Neuronal stem cell (in vitro differentiated cells): ENCODE measurements at regions not wholly inside any gene's neighbourhood (a gene's known extent, or its start where the extent isn't known, plus 50 kb on each side); places are given as distances from the start of the nearest gene placed in this dataset.

ENCODE experiments used
- DNase-seq: peaks from one replicate; pipeline ENCODE4 v3.0.0-alpha.2; 2013; ENCODE audit warnings: low spot score
- H2AFZ ChIP-seq: one replicate; pipeline ENCODE4 v1.6.1; 2013; ENCODE audit warnings: mild to moderate bottlenecking, low read length, inconsistent platforms
- H2AK5ac ChIP-seq: 2 replicates; pipeline ENCODE4 v1.6.1; 2013; ENCODE audit warnings: low read depth, mild to moderate bottlenecking, inconsistent platforms, low read length, moderate library complexity, mixed read lengths
- H2BK120ac ChIP-seq: 2 replicates; pipeline ENCODE4 v1.6.1; 2013; ENCODE audit warnings: low read depth, mild to moderate bottlenecking, inconsistent platforms, low read length, moderate library complexity, mixed read lengths
- H2BK12ac ChIP-seq: one replicate; pipeline ENCODE4 v1.6.1; 2013; ENCODE audit warnings: low read length, inconsistent platforms
- H2BK15ac ChIP-seq: 2 replicates; pipeline ENCODE4 v1.6.1; 2013; ENCODE audit warnings: mild to moderate bottlenecking, low read length, inconsistent platforms, mixed read lengths
- H2BK5ac ChIP-seq: one replicate; pipeline ENCODE4 v1.6.1; 2013; ENCODE audit warnings: inconsistent platforms, mild to moderate bottlenecking, low read length, moderate library complexity
- H3K14ac ChIP-seq: one replicate; pipeline ENCODE4 v1.6.1; 2013; ENCODE audit warnings: low read length, inconsistent platforms
- H3K18ac ChIP-seq: 2 replicates; pipeline ENCODE4 v1.6.1; 2013; ENCODE audit warnings: low read length, inconsistent platforms
- H3K23ac ChIP-seq: 2 replicates; pipeline ENCODE4 v1.6.1; 2013; ENCODE audit warnings: low read depth, mild to moderate bottlenecking, mixed read lengths, low read length, inconsistent platforms; ENCODE audit not compliant: poor library complexity
- H3K27ac ChIP-seq: replicated peaks from 3 replicates; pipeline ENCODE4 v1.5.1; 2013; ENCODE audit warnings: low read length, inconsistent platforms
- H3K27me3 ChIP-seq, 3 experiments: 2 replicates each; pipeline ENCODE4 v1.6.1; 2013; ENCODE audit warnings: low read length in 3 of 3, mild to moderate bottlenecking in 2 of 3, inconsistent platforms in 1 of 3, low read depth in 1 of 3, mixed read lengths in 1 of 3, moderate library complexity in 1 of 3; ENCODE audit not compliant: control insufficient read depth in 3 of 3, insufficient read depth in 3 of 3
- H3K36me3 ChIP-seq, 2 donors: replicated peaks in 1 of 2; 2 replicates each; pipeline ENCODE4 v1.6.1; 2013; ENCODE audit warnings: low read length in 2 of 2; ENCODE audit not compliant: control insufficient read depth in 2 of 2, insufficient read depth in 2 of 2
- H3K4ac ChIP-seq: 2 replicates; pipeline ENCODE4 v1.6.1; 2013; ENCODE audit warnings: inconsistent platforms, mild to moderate bottlenecking, low read length, moderate library complexity
- H3K4me1 ChIP-seq, 2 donors: 1 replicate in 1 of 2; 2 replicates in 1 of 2; pipeline ENCODE4 v1.6.1; 2013; ENCODE audit warnings: low read length in 2 of 2, low read depth in 1 of 2; ENCODE audit not compliant: control insufficient read depth in 2 of 2, insufficient read depth in 1 of 2
- H3K4me2 ChIP-seq: one replicate; pipeline ENCODE4 v1.6.1; 2013; ENCODE audit warnings: mild to moderate bottlenecking, low read length, inconsistent platforms; ENCODE audit not compliant: insufficient read depth, poor library complexity, severe bottlenecking
- H3K4me3 ChIP-seq, 2 donors: 2 replicates each; pipeline ENCODE4 v1.5.1; 2013; ENCODE audit warnings: low read length in 2 of 2, mild to moderate bottlenecking in 2 of 2, inconsistent platforms in 1 of 2, moderate library complexity in 1 of 2
- H3K79me1 ChIP-seq: one replicate; pipeline ENCODE4 v1.6.1; 2013; ENCODE audit warnings: low read depth, mild to moderate bottlenecking, inconsistent platforms, low read length, moderate library complexity
- H3K9ac ChIP-seq: one replicate; pipeline ENCODE4 v1.6.1; 2013; ENCODE audit warnings: mild to moderate bottlenecking, low read depth, low read length, inconsistent platforms; ENCODE audit not compliant: poor library complexity
- H3K9me3 ChIP-seq, 2 donors: replicated peaks in 1 of 2; 2 replicates each; pipeline versions ENCODE3 to v1.6.1; 2013; ENCODE audit warnings: low read length in 2 of 2, mild to moderate bottlenecking in 2 of 2, inconsistent platforms in 1 of 2, low read depth in 1 of 2, mixed read lengths in 1 of 2, moderate library complexity in 1 of 2; ENCODE audit not compliant: control insufficient read depth in 2 of 2, insufficient read depth in 1 of 2
- H4K8ac ChIP-seq: one replicate; pipeline ENCODE4 v1.6.1; 2013; ENCODE audit warnings: low read depth, mild to moderate bottlenecking, inconsistent platforms, low read length, moderate library complexity
- H4K91ac ChIP-seq: one replicate; pipeline ENCODE4 v1.6.1; 2013; ENCODE audit warnings: low read length, low read depth, mild to moderate bottlenecking, inconsistent platforms; ENCODE audit not compliant: poor library complexity
- WGBS, 2 donors: extraction: QIAGEN DNeasy Blood & Tissue Kit; methylation state at CpG; one replicate each; pipeline ENCODE4 v1.1.7; 2013; ENCODE audit warnings: missing lambda C conversion rate in 2 of 2, mixed read lengths in 1 of 2; ENCODE audit not compliant: insufficient read length in 2 of 2, insufficient replicate concordance in 1 of 2; ENCODE audit errors: extremely low coverage in 2 of 2; 5-methylcytosine and 5-hydroxymethylcytosine counted together

DNA sequence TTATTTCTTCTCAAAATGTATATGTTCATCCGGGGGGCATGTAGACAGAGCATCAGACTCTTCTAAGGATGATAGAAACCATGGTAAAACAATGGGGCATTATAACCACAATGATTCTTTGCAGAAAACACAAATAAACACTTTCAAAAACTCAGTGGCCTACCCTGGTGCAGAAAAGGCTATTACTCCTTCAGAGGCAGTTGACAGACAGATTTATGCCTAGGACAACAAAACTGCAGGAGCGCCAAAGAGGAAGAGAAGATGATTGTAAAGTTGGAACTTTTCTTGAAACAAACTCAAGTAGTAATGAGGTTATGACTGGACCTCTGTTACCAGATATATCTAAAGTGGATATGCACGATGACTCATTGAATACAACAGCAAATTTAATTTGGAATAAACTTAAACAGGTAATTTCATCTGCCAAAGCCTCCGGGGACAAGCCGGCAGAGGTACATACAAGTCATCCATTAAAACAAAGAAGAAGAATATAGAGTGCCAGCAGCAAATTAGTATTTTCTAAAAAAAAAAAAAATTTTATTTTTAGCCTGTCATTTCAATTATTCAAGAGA, 1068.4 kb upstream of the INTU start:
- Histone ChIP-seq H2BK120ac (no peak overlapping the region), H3K27ac (no peak overlapping the region), H3K4me1 (peaks cover 5 to 8% of the 10 kb centered on the region in 2 donors), H3K14ac (no peak overlapping the region), H3K4me3 (no peak overlapping the region), H3K23ac (no peak overlapping the region), H3K4ac (no peak overlapping the region), H2AFZ (peak overlapping the region; percentile 4), H4K8ac (no peak overlapping the region), H3K18ac (no peak overlapping the region), H4K91ac (no peak overlapping the region), H3K36me3 (no peaks in the 10 kb centered on the region), H2BK15ac (no peak overlapping the region), H2BK12ac (no peak overlapping the region), H3K4me2 (no peak overlapping the region), H2AK5ac (no peak overlapping the region), H3K9ac (no peak overlapping the region), H3K27me3 (no peaks in the 10 kb centered on the region), H3K9me3 (no peaks in the 10 kb centered on the region), H2BK5ac (no peak overlapping the region), H3K79me1 (no peaks in the 10 kb centered on the region)
- DNase-seq: no peak
- WGBS, 2 donors: no CpG with 5 or more reads among the region's 5 CpGs

DNA sequence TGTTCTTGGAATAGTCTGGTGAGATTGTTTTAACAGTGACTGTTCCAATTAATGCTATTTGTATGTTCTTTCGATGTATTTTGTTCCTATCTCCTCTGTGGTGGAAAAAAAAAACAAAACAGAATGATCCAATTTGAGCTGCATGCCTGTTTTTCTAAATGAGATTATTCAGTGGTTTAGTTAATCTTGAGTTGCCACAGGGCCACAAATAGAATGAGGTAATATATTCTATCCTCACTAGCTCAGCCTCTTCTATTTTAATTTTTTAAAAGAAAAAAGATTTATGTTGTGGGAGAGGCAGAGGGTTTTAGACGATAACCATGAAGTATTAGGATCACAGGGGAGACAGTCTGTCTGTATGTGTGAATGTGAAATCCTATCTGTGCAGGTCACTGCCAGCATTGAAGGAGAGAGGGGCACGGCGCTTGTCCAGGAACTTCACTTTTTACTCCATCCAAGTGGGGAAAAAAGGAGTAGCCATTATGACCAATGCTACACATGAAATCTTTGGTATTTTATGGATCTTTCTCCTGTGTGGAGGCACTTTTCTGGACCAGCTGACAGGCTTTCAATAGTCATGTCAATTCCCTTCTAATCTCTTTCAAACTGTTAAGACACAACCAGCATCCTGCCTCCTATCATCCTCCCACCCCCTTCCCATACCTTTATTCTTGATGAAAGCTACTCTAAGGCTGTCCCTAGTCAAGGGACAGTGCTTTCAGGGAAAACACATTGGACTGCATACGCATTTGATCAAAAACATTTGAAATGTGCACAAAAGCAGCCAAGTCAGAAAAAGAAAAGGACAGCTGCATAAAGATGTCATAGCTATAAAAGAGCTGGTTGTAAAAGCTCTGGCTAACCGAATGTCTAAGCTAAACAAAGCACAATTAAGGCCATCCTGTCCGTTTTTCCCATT, 1063.8 kb upstream of the INTU start:
- H3K9ac ChIP-seq: no peak overlapping the region
- H3K36me3 ChIP-seq: no peaks in the 10 kb centered on the region
- no peak overlapping the region for H3K23ac ChIP-seq
- H3K4me3 ChIP-seq: no peak overlapping the region
- H3K79me1 ChIP-seq: no peaks in the 10 kb centered on the region
- H3K18ac ChIP-seq: no peak overlapping the region
- peak overlapping the region; percentile 66 for H2AFZ ChIP-seq
- no peak overlapping the region for H3K14ac ChIP-seq
- no peak overlapping the region for H2BK120ac ChIP-seq
- DNase-seq: no peak
- no peaks in the 10 kb centered on the region for H3K9me3 ChIP-seq
- peaks cover 5 to 12% of the 10 kb centered on the region in 2 donors for H3K4me1 ChIP-seq
- no peak overlapping the region for H3K4ac ChIP-seq
- no peak overlapping the region for H4K8ac ChIP-seq
- WGBS, 2 donors: no CpG with 5 or more reads among the region's 7 CpGs
- no peaks in the 10 kb centered on the region for H3K27me3 ChIP-seq
- H2AK5ac ChIP-seq: no peak overlapping the region
- no peak overlapping the region for H3K4me2 ChIP-seq
- H2BK12ac ChIP-seq: no peak overlapping the region
- no peak overlapping the region for H3K27ac ChIP-seq
- no peak overlapping the region for H2BK15ac ChIP-seq
- H2BK5ac ChIP-seq: no peak overlapping the region
- H4K91ac ChIP-seq: no peak overlapping the region

DNA sequence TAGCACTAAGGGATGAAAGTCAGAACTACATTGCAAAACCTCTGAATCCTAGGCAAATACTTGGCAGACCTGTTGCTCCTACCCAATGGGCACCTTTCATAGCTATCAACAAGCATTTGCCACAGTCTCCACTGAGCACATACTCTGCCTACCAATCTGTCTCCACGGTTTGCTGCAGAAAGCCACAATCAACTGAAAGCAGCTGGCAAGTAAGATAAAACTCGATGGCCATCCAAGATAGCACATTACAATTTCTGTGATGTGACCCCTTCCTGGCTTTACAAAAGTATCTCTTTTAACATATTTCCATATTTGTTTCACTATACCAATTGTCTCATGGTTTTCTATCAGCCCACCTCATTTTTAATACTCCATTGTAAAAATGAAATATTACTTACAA, 1060.5 kb upstream of the INTU start:
- no peak overlapping the region for H3K4me2 ChIP-seq
- H3K18ac ChIP-seq: no peak overlapping the region
- H3K14ac ChIP-seq: no peak overlapping the region
- no peak overlapping the region for H4K8ac ChIP-seq
- no peak overlapping the region for H3K23ac ChIP-seq
- H3K27me3 ChIP-seq: no peaks in the 10 kb centered on the region
- WGBS, 2 donors: no CpG with 5 or more reads among the region's 2 CpGs
- no peak for DNase-seq
- H2AK5ac ChIP-seq: no peak overlapping the region
- H2BK120ac ChIP-seq: no peak overlapping the region
- H3K36me3 ChIP-seq: no peaks in the 10 kb centered on the region
- peaks cover 5 to 12% of the 10 kb centered on the region in 2 donors for H3K4me1 ChIP-seq
- no peak overlapping the region for H3K27ac ChIP-seq
- H3K4ac ChIP-seq: no peak overlapping the region
- no peak overlapping the region for H3K9ac ChIP-seq
- H2AFZ ChIP-seq: no peak overlapping the region
- H3K9me3 ChIP-seq: no peaks in the 10 kb centered on the region
- H4K91ac ChIP-seq: no peak overlapping the region
- H2BK12ac ChIP-seq: no peak overlapping the region
- no peaks in the 10 kb centered on the region for H3K79me1 ChIP-seq
- H2BK5ac ChIP-seq: no peak overlapping the region
- no peak overlapping the region for H3K4me3 ChIP-seq
- H2BK15ac ChIP-seq: no peak overlapping the region

DNA sequence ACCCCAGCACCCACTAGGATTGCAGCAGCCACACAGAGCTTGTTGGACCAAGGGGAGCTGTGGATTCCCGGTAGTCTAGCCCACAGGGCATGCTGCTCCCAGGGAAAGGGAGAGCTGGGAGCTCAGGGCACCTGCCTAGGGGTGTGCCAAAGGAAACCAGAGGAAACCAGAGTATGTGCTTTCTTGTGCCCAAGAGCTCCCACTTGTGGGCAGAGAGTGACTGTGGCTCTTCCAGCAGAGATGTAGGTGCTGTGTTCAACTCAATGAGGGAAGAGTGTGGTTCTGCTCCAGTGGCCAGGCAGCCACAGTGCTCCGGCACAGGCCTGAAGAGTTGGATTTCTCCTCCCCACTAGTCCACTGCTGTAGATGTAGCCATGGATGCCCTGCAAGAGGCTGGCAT, 1050.0 kb upstream of the INTU start:
- H2BK5ac ChIP-seq: peak overlapping the region; percentile 32
- no peak overlapping the region for H3K4ac ChIP-seq
- no peak overlapping the region for H3K4me2 ChIP-seq
- H2BK120ac ChIP-seq: no peak overlapping the region
- no peak overlapping the region for H4K8ac ChIP-seq
- peaks cover 0 to 4% of the 10 kb centered on the region in 2 donors for H3K9me3 ChIP-seq
- H3K14ac ChIP-seq: no peak overlapping the region
- H2AFZ ChIP-seq: peak overlapping the region; percentile 8
- DNase-seq: no peak
- no peak overlapping the region for H2BK15ac ChIP-seq
- H3K18ac ChIP-seq: peak overlapping the region; percentile 63
- H3K27ac ChIP-seq: no peak overlapping the region
- peak overlapping the region; percentile 51 for H2BK12ac ChIP-seq
- no peaks in the 10 kb centered on the region for H3K79me1 ChIP-seq
- H4K91ac ChIP-seq: no peak overlapping the region
- peak overlapping the region; percentile 39 for H2AK5ac ChIP-seq
- H3K23ac ChIP-seq: no peak overlapping the region
- H3K4me3 ChIP-seq: no peak overlapping the region
- H3K27me3 ChIP-seq: no peaks in the 10 kb centered on the region
- WGBS, 2 donors: no CpG with 5 or more reads among the region's 2 CpGs
- no peak overlapping the region for H3K9ac ChIP-seq
- H3K4me1 ChIP-seq: peaks cover 0 to 2% of the 10 kb centered on the region in 2 donors
- no peaks in the 10 kb centered on the region for H3K36me3 ChIP-seq
